Adipocyte (in vitro differentiated cells): ENCODE measurements at regions not wholly inside any gene's neighbourhood (a gene's known extent, or its start where the extent isn't known, plus 50 kb on each side); places are given as distances from the start of the nearest gene placed in this dataset.

ENCODE experiments used
- DNase-seq: peaks from one replicate; pipeline ENCODE4 v3.0.0-alpha.2; 2015; ENCODE audit warnings: low read depth
- H3K27me3 ChIP-seq: replicated peaks from 2 replicates; pipeline ENCODE4 v1.7.0; 2013; ENCODE audit warnings: mild to moderate bottlenecking, low read length, moderate library complexity; ENCODE audit not compliant: control insufficient read depth, insufficient read depth
- H3K36me3 ChIP-seq: 2 replicates; pipeline ENCODE4 v1.7.0; 2013; ENCODE audit warnings: low read length, mild to moderate bottlenecking, moderate library complexity; ENCODE audit not compliant: control insufficient read depth, insufficient read depth, severe bottlenecking
- H3K4me1 ChIP-seq: 2 replicates; pipeline ENCODE4 v1.7.0; 2013; ENCODE audit warnings: mild to moderate bottlenecking, low read length, moderate library complexity; ENCODE audit not compliant: control insufficient read depth, insufficient read depth
- H3K4me3 ChIP-seq: 2 replicates; pipeline ENCODE4 v1.7.0; 2013; ENCODE audit warnings: mild to moderate bottlenecking, low read length, moderate library complexity
- H3K9ac ChIP-seq: 2 replicates; pipeline ENCODE4 v1.7.0; 2013; ENCODE audit warnings: mild to moderate bottlenecking, low read length, moderate library complexity
- H3K9me3 ChIP-seq: 2 replicates; pipeline ENCODE4 v1.7.0; 2013; ENCODE audit warnings: mild to moderate bottlenecking, low read length, moderate library complexity; ENCODE audit not compliant: control insufficient read depth

GRCh38 chr22:48846200-48846599 lies 981.5 kb downstream of the BRD1 start:
- H3K4me1 ChIP-seq: no peaks in the 10 kb centered on the region
- no peaks in the 10 kb centered on the region for H3K36me3 ChIP-seq
- no peak for DNase-seq
- no peaks in the 10 kb centered on the region for H3K9me3 ChIP-seq
- no peaks in the 10 kb centered on the region for H3K27me3 ChIP-seq
- no peak overlapping the region for H3K9ac ChIP-seq
- no peak overlapping the region for H3K4me3 ChIP-seq

DNA sequence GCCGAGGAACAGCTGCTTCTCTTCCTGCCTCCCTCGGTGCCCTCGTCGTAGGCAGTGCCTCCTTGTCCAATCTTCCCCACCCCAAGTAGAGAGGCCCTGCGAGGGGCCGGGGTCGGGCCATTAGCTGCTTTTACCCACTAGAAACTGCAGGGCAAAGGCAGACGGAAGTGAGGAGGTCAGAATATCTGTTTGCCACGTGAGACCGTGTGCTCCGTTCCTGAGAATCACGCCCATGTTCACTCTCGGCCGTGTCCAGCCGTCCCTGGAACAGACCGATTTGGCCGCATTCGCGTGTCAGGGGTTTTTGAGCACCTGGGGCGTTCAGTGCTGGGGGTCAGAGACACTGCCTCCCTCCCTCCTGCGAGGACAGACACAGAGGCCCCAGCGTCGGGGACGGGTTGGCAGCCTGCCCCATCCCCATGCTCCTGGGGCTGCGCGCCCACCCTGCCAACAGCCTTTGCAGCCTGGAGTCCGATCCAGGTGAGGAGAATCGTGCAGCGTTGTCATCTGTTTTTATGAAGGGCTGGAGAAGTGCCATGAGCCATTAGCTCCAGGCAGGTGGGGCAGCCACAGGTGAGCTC lies 982.2 kb downstream of the BRD1 start:
- no peak for DNase-seq
- Histone ChIP-seq H3K27me3 (no peaks in the 10 kb centered on the region), H3K9me3 (no peaks in the 10 kb centered on the region)

DNA sequence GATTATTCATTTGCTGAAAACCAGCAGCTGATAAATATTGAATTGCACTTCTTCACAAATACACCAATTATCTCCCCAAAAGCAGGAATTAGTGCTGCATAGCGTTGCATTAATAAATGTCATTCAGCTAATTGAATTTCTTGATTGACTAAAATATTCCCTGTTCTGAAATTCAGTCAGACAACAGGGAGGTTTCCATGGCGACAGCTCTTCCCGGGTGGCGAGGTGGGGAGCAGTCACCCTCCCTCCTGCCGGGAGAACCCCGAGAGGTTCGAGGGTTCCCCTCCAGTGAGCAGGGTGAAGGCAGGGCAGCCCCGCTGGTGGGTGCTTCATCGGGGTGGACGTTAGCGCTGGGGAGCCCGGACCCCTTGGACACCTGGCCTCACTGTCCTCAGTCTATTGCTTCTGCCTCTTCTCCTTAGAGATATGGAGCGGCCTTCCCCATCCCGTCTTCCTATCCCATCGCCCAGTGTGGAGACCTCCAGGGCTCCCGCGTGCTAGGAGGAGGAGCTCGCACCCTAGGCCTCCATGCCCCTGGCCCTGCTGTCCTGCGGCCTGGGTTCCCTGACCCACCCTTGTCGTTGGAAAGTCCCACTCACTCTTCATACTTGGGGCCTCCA lies 983.5 kb downstream of the BRD1 start:
- Histone ChIP-seq H3K36me3 (no peaks in the 10 kb centered on the region), H3K27me3 (no peaks in the 10 kb centered on the region), H3K9ac (no peak overlapping the region), H3K4me3 (no peak overlapping the region), H3K9me3 (no peaks in the 10 kb centered on the region), H3K4me1 (no peaks in the 10 kb centered on the region)
- no peak for DNase-seq

More for the DNA sequence above, 982.2 kb downstream of the BRD1 start:
- Histone ChIP-seq H3K4me1 (no peaks in the 10 kb centered on the region), H3K36me3 (no peaks in the 10 kb centered on the region), H3K9ac (no peak overlapping the region), H3K4me3 (no peak overlapping the region)

GRCh38 chr22:48843640-48844039 lies 984.0 kb downstream of the BRD1 start:
- Histone ChIP-seq H3K27me3 (no peaks in the 10 kb centered on the region), H3K9me3 (no peaks in the 10 kb centered on the region), H3K9ac (no peak overlapping the region), H3K36me3 (no peaks in the 10 kb centered on the region), H3K4me3 (no peak overlapping the region), H3K4me1 (no peaks in the 10 kb centered on the region)
- no peak for DNase-seq

- Histone ChIP-seq H3K4me3 (no peak overlapping the region), H3K27me3 (no peaks in the 10 kb centered on the region), H3K36me3 (no peaks in the 10 kb centered on the region), H3K4me1 (no peaks in the 10 kb centered on the region), H3K9ac (no peak overlapping the region), H3K9me3 (no peaks in the 10 kb centered on the region)
- no peak for DNase-seq
Measured at GRCh38 chr22:48842976-48843375, 984.7 kb downstream of the BRD1 start.

DNA sequence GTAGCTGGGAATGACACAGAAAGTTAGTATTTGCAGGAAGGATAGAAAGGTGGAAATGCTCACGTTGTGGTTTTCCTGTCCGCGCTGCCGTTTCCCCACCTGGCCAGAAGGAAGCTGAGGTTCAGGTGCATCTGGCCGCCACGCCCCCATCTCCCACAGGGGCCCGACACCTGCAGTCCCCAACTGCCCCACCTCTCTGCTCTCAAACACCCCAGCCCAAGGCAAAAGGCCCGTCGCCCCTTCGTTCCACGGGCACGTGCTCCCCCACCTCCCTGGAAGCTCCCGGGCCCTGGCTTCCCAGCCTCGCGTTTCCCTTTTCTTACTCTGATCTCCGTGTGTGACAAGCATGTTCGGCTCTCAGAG lies 985.1 kb downstream of the BRD1 start:
- Histone ChIP-seq H3K4me1 (no peaks in the 10 kb centered on the region), H3K36me3 (no peaks in the 10 kb centered on the region), H3K9me3 (no peaks in the 10 kb centered on the region), H3K4me3 (no peak overlapping the region), H3K9ac (no peak overlapping the region), H3K27me3 (no peaks in the 10 kb centered on the region)
- DNase-seq: no peak

DNA sequence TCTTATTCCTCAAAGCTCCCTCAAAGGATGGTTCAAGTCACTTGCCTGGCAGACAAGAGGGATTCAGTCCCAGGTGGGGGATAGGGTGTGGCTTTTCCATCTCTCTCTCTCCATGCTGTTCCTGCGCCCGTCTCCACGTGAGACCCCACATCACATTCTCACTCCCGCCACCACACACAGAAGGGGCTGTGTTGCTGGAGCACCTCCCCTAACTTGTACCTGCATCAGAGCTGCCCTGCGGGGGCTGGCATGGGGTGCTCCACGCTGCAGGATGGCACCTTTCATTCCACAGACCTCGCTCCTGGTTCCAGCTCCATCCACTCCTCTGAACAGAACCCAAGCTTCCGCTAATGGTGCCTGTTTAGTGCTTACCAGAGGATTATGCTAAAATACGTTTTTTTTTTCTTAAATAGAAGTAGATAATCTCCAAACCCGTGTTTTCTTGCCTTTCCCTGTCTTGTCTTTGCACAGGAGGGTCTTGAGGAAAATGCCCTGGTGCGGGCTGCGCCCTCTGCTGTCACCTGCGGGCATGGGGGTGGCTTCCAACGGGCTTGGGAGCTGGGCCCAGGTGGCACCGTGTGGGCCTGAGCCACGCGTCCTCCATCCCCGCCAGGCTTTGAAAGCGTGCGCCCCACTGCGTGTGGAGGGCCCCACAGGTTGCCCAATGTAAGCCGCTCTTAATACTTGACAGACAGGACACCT lies 985.6 kb downstream of the BRD1 start:
- H3K9ac ChIP-seq: no peak overlapping the region
- H3K4me3 ChIP-seq: no peak overlapping the region
- H3K27me3 ChIP-seq: no peaks in the 10 kb centered on the region
- no peak for DNase-seq
- no peaks in the 10 kb centered on the region for H3K9me3 ChIP-seq
- H3K36me3 ChIP-seq: no peaks in the 10 kb centered on the region
- no peaks in the 10 kb centered on the region for H3K4me1 ChIP-seq

GRCh38 chr22:48840112-48840949 lies 987.3 kb downstream of the BRD1 start:
- no peaks in the 10 kb centered on the region for H3K4me1 ChIP-seq
- no peaks in the 10 kb centered on the region for H3K9me3 ChIP-seq
- no peak overlapping the region for H3K9ac ChIP-seq
- H3K27me3 ChIP-seq: no peaks in the 10 kb centered on the region
- no peak for DNase-seq
- no peaks in the 10 kb centered on the region for H3K36me3 ChIP-seq
- H3K4me3 ChIP-seq: no peak overlapping the region

- no peak overlapping the region for H3K9ac ChIP-seq
- no peak for DNase-seq
Measured at GRCh38 chr22:48838846-48839730, 988.6 kb downstream of the BRD1 start.

DNA sequence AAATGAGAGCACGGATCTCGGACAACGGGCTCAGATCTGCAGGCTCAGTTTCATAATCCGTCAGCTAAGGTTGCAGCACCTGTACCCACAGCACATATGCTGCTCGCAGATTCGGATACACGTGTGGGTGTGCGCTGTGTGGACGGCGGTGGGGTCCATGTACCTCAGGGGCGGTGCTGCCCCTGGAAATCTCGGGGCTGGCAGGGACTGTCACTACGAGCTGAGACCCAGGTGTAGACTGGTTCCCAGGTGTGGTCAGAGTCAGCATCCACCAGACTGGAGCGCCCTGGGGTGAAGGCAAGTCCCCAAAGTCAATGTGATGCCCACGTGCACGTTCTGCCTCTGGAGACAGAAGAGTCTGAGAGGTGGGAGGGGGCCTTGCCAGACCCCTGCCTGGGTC lies 989.3 kb downstream of the BRD1 start:
- H3K36me3 ChIP-seq: no peaks in the 10 kb centered on the region
- no peak for DNase-seq
- H3K27me3 ChIP-seq: no peaks in the 10 kb centered on the region
- no peak overlapping the region for H3K9ac ChIP-seq
- no peaks in the 10 kb centered on the region for H3K4me1 ChIP-seq
- H3K4me3 ChIP-seq: no peak overlapping the region
- no peaks in the 10 kb centered on the region for H3K9me3 ChIP-seq

More at GRCh38 chr22:48838846-48839730, 988.6 kb downstream of the BRD1 start:
- no peaks in the 10 kb centered on the region for H3K36me3 ChIP-seq
- H3K27me3 ChIP-seq: no peaks in the 10 kb centered on the region
- H3K4me1 ChIP-seq: no peaks in the 10 kb centered on the region
- H3K9me3 ChIP-seq: no peaks in the 10 kb centered on the region
- no peak overlapping the region for H3K4me3 ChIP-seq
